ENCODE measurements at regions not wholly inside any gene's neighbourhood (a gene's known extent, or its start where the extent isn't known, plus 50 kb on each side); places are given as distances from the start of the nearest gene placed in this dataset.
A peak's percentile ranks its signal among the peaks of the same experiment; 100 is the strongest.
"Not testable (repeated sequence)": the region's sequence is repeated elsewhere in the genome, so short reads cannot be mapped to it uniquely, and the experiment has no call there.

DNA sequence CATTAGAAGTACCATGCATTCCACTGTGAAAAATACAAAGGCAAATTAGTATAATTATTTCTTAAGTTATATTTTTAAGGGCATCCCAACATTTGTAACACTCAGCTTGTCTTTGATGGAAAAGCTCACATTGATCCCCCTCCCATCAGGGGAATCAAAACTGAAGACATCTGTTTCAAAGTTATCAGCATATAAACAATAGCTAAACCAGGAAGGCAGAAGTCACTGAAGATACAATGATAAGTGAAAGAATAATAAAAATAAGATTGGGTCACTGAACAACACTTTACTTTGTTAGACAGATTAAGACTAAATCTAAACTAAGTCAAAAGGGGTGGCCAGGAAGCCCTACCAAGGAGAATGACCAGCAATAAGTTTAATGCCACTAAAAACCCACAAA lies 801.9 kb upstream of the ACO1 start:
- TF ChIP-seq, protein P1, sequence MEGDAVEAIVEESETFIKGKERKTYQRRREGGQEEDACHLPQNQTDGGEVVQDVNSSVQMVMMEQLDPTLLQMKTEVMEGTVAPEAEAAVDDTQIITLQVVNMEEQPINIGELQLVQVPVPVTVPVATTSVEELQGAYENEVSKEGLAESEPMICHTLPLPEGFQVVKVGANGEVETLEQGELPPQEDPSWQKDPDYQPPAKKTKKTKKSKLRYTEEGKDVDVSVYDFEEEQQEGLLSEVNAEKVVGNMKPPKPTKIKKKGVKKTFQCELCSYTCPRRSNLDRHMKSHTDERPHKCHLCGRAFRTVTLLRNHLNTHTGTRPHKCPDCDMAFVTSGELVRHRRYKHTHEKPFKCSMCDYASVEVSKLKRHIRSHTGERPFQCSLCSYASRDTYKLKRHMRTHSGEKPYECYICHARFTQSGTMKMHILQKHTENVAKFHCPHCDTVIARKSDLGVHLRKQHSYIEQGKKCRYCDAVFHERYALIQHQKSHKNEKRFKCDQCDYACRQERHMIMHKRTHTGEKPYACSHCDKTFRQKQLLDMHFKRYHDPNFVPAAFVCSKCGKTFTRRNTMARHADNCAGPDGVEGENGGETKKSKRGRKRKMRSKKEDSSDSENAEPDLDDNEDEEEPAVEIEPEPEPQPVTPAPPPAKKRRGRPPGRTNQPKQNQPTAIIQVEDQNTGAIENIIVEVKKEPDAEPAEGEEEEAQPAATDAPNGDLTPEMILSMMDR (conservative IDR thresholded peaks at IDR 0.05; ENCODE audit: low read depth, low read length) = no peak
- no peak for DNase-seq (ENCODE audit: low read depth)
- no peak overlapping the region for H3K4me3 ChIP-seq (ENCODE audit: low read depth, low read length)

DNA sequence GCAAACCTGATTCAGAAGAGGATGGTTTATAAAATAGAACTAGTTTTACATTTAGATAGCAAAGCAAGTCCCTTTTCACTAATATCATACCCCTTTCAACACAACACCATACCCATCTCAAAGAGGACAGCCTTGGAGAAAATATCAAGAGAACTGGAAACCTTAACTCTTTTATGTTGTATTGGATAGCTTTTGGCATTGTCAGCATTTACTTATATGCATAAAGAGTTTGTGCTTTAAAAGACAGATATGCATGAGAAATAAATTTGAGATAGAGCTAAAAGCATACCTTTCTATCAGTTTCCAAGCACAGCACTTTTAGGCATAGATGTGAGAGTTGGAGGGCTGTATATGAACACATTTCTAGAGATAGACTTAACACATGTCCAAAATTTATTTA lies 799.3 kb upstream of the ACO1 start:
- DNase-seq (ENCODE audit: low read depth) = no peak
- TF ChIP-seq, protein P1 (conservative IDR thresholded peaks at IDR 0.05; ENCODE audit: low read depth, low read length) = no peak
- H3K4me3 ChIP-seq (ENCODE audit: low read depth, low read length) = no peak overlapping the region

DNA sequence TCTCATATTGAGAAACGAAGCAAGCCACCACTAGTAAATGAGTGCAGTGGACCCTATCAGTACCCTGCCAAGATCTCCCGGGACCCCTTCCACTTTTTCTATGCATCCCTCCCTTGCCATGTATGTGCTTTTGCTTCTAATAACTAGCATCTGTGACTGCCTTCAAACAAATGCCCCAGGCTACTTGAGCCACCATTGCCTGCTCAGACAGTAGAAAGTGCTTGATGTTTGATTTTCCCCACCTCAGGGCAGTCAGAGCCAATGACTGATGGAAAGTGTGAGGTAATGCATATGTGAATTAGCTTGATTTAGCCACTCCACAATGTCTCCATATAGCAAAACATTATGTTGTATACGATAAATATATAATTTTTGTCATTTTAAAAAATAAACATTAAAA lies 797.3 kb upstream of the ACO1 start:
- H3K4me3 ChIP-seq (ENCODE audit: low read depth, low read length) = no peak overlapping the region

DNA sequence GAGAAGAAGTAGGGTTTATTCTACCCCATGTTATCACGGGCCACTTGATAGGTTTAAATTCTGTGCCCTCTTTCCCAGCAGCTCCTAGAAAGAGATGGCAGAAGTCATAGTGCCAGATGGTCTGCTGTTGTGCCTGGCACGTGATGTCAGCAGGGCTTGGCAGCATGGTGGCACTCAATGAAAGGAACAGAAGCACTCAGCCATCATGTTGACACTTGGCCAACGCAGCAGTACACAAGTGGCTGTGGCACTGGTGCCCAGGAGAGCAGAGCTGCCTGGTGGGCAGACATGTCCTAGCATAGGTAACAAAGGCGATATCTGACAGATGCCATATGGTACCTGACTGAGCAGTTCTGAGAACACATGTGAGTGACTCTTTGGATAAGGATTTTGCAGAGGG lies 796.4 kb upstream of the ACO1 start:
- DNase-seq (ENCODE audit: low read depth) = no peak
- TF ChIP-seq, protein P1 (conservative IDR thresholded peaks at IDR 0.05; ENCODE audit: low read depth, low read length) = no peak
- H3K4me3 ChIP-seq (ENCODE audit: low read depth, low read length) = no peak overlapping the region

More for the DNA sequence above, 797.3 kb upstream of the ACO1 start:
- no peak for DNase-seq (ENCODE audit: low read depth)
- TF ChIP-seq, protein P1 (conservative IDR thresholded peaks at IDR 0.05; ENCODE audit: low read depth, low read length) = no peak

DNA sequence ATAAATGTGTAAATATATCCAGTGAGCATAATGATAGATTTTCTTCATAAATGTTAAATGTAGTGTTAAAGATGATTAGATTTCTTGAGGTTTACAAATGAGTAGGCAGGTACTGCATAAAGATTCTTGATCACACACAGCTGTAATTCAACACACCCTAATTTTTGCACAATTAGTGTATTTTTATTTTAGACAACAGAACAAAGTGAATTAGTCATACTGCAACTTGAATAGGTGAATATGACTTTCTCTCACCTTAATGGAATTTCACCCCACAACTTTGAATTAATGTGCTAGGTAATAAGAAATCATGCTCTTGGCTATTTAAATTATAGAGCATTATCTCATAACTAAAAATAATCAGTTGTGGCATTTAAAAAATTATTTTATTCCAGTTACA lies 795.7 kb upstream of the ACO1 start:
- no peak for DNase-seq (ENCODE audit: low read depth)
- no peak overlapping the region for H3K4me3 ChIP-seq (ENCODE audit: low read depth, low read length)
- TF ChIP-seq, protein P1 (conservative IDR thresholded peaks at IDR 0.05; ENCODE audit: low read depth, low read length) = no peak

DNA sequence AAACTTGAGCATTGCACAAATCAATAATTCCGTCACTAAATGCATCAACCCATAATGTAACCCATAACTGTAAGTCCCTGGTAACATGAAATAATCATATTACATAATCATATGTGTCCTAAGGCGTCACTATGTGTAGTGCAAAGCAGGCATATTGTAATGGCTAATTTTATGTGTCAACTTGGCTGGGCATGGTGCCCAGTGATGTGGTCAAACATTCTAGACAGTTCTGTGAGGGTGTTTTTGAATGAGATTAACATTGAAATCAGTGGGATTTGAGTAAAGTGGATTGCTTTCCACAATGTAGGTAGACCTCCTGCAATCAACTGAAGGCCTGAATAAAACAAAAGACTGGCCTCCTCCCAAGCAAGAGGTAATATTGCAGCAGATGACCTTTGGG lies 794.4 kb upstream of the ACO1 start:
- TF ChIP-seq, protein P1 (conservative IDR thresholded peaks at IDR 0.05; ENCODE audit: low read depth, low read length) = no peak
- peak; percentile 34 for DNase-seq (ENCODE audit: low read depth)
- no peak overlapping the region for H3K4me3 ChIP-seq (ENCODE audit: low read depth, low read length)

DNA sequence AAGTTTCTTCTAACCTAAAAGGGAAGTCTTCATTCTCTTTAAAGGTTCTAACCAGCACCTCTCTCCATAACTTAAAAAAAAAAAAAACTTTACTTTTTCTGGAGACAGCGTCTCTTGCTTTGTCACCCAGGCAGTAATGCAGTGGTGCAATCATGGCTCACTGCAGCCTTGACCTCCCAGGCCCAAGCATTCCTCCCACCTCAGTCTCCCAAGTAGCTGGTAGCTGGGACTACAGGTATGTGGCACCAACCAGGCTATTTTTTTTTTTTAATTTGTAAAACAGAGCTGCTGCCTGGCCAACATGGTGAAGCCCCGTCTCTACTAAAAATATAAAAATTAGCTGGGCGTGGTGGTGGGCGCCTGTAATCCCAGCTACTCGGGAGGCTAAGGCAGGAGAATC lies 787.4 kb upstream of the ACO1 start:
- not testable (repeated sequence) for DNase-seq (ENCODE audit: low read depth); H3K4me3 ChIP-seq (ENCODE audit: low read depth, low read length)

DNA sequence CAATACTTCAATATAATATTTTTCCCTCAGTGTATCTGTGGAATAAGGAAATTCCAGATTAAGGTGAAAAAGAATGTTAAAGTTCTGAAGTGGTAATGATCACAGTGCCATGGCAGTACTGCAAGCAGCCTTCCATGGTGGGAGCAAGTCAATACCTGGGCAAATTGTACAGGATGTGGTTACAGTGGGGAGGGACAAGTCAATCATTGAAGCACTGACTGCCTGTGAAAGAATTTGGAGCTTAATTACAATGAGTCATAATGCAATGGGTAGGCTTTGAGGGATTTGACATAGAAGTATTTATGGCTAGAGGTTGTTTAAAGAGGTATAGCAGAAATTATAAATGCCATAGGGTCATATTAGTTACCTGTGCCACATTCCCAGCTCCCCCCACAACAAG lies 786.5 kb upstream of the ACO1 start:
- TF ChIP-seq, protein P1 (conservative IDR thresholded peaks at IDR 0.05; ENCODE audit: low read depth, low read length) = no peak

More for the DNA sequence above, 786.5 kb upstream of the ACO1 start:
- peak; percentile 45 for DNase-seq (ENCODE audit: low read depth)
- H3K4me3 ChIP-seq (ENCODE audit: low read depth, low read length) = no peak overlapping the region

Measured in choroid plexus epithelial cell (primary cell).